CD4-positive, alpha-beta T cell (primary cell): ENCODE measurements at regions not wholly inside any gene's neighbourhood (a gene's known extent, or its start where the extent isn't known, plus 50 kb on each side); places are given as distances from the start of the nearest gene placed in this dataset.

Experiments used
- ATAC-seq: fragments of 200-7000 bp; cut with Tn5 transposase; one replicate; pipeline ENCODE4 v1.10.0; 2022; ENCODE audit warnings: mild to moderate bottlenecking; ENCODE audit not compliant: poor library complexity
- CTCF ChIA-PET: fragments of 350-600 bp; sonication (Branson Sonifier 250); formaldehyde crosslinking; loops from one replicate; lab custom pipeline; 2021; ENCODE audit warnings: antibody characterized with exemption, inconsistent platforms; lab: Charles Lee
- POLR2A ChIA-PET: fragments of 350-600 bp; sonication (Branson Sonifier 250); formaldehyde crosslinking; loops from one replicate; lab custom pipeline; 2021; ENCODE audit warnings: antibody characterized with exemption, inconsistent platforms; lab: Charles Lee
- DNase-seq, 14 experiments: peaks; one replicate each; pipeline ENCODE4 v3.0.0-alpha.2; 2013 to 2020; ENCODE audit warnings: mixed read lengths in 2 of 14
- H3K27ac ChIP-seq, 2 donors: one replicate each; pipeline versions ENCODE4 v1.5.1 to v1.7.0; 2013; ENCODE audit warnings: low read length in 2 of 2, low read depth in 1 of 2, mild to moderate bottlenecking in 1 of 2
- H3K27me3 ChIP-seq, 2 experiments: 1 replicate in 1 of 2; 2 replicates in 1 of 2; pipeline versions ENCODE4 v1.6.1 to v1.7.0; 2013; ENCODE audit warnings: low read length in 2 of 2, control low read depth in 1 of 2, mild to moderate bottlenecking in 1 of 2, moderate library complexity in 1 of 2; ENCODE audit not compliant: insufficient read depth in 2 of 2, control insufficient read depth in 1 of 2
- H3K36me3 ChIP-seq: one replicate; pipeline ENCODE4 v1.6.1; 2013; ENCODE audit warnings: low read length, control low read depth; ENCODE audit not compliant: insufficient read depth
- H3K4me1 ChIP-seq: one replicate; pipeline ENCODE4 v1.6.1; 2013; ENCODE audit warnings: low read length, control low read depth; ENCODE audit not compliant: insufficient read depth
- H3K4me3 ChIP-seq: one replicate; pipeline ENCODE4 v1.5.1; 2013; ENCODE audit warnings: mild to moderate bottlenecking, low read length, moderate library complexity
- H3K9me3 ChIP-seq, 2 experiments: 1 replicate in 1 of 2; 2 replicates in 1 of 2; pipeline versions ENCODE4 v1.6.1 to v1.7.0; 2013; ENCODE audit warnings: low read length in 2 of 2, mild to moderate bottlenecking in 2 of 2, control low read depth in 1 of 2, moderate library complexity in 1 of 2; ENCODE audit not compliant: control insufficient read depth in 1 of 2, insufficient read depth in 1 of 2
- H3K27ac Mint-ChIP-seq: one replicate; pipeline ENCODE4 v1.8.0; 2020; ENCODE audit warnings: mixed read lengths
- H3K27me3 Mint-ChIP-seq: one replicate; pipeline ENCODE4 v1.8.0; 2021; ENCODE audit warnings: mixed read lengths
- H3K36me3 Mint-ChIP-seq: one replicate; pipeline ENCODE4 v1.8.0; 2021; ENCODE audit warnings: low read depth, mixed read lengths
- H3K4me1 Mint-ChIP-seq: one replicate; pipeline ENCODE4 v1.8.0; 2021; ENCODE audit warnings: low read depth, mixed read lengths
- H3K4me3 Mint-ChIP-seq: one replicate; pipeline ENCODE4 v1.8.0; 2020; ENCODE audit warnings: mild to moderate bottlenecking, mixed read lengths
- H3K9me3 Mint-ChIP-seq: one replicate; pipeline ENCODE4 v1.8.0; 2020; ENCODE audit warnings: mixed read lengths
- intact Hi-C, 2 experiments: fragments of 100-400 bp; cut with DNase I in 1 of 2; cut with micrococcal nuclease in 1 of 2; formaldehyde crosslinking; loops; one replicate each; pipeline versions ENCODE4 v1.15.1 to v1.9.0; 2023 to 2025; cut with DNase I, micrococcal nuclease
- TF ChIP-seq, protein P1 (sequence below): fragments of 200-600 bp; IDR thresholded peaks from one replicate; pipeline ENCODE4 v1.8.0; 2022; ENCODE audit warnings: antibody characterized with exemption, mild to moderate bottlenecking

DNA sequence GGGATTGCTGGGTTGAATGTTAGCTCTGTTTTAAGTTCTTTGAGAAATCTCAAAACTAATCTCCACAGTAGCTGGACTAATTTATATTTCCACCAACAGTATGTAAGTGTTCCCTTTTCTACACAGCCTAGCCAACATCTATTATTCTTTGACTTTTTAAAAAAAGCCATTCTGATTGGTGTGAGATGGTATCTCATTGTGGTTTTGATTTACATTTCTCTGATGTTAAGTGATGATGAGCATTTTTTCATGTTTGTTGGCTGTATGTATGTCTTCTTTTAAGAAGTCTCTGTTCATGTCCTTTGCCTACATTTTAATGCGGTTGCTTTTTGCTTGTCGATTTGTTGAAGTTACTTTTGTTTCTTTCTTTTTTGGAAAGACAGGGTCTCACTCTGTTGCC, 301.1 kb upstream of the OR4E1 start:
- peak overlapping the region; percentile 63 for H3K27ac Mint-ChIP-seq
- peak overlapping the region; percentile 63 for H3K4me3 Mint-ChIP-seq
- CTCF ChIA-PET: interaction anchor here (1.6 kb wide), 1 partner anchor 11 kb away, joined by 3 read pairs; no protein-coding TSS in a partner anchor
- H3K27me3 ChIP-seq: no peaks in the 10 kb centered on the region
- DNase-seq: peak in 3 of 14 experiments; percentile 48 to 57 (median 48)
- H3K36me3 Mint-ChIP-seq: no peaks in the 10 kb centered on the region
- no peaks in the 10 kb centered on the region for H3K9me3 Mint-ChIP-seq
- no peak overlapping the region for H3K27ac ChIP-seq
- TF ChIP-seq, protein P1, sequence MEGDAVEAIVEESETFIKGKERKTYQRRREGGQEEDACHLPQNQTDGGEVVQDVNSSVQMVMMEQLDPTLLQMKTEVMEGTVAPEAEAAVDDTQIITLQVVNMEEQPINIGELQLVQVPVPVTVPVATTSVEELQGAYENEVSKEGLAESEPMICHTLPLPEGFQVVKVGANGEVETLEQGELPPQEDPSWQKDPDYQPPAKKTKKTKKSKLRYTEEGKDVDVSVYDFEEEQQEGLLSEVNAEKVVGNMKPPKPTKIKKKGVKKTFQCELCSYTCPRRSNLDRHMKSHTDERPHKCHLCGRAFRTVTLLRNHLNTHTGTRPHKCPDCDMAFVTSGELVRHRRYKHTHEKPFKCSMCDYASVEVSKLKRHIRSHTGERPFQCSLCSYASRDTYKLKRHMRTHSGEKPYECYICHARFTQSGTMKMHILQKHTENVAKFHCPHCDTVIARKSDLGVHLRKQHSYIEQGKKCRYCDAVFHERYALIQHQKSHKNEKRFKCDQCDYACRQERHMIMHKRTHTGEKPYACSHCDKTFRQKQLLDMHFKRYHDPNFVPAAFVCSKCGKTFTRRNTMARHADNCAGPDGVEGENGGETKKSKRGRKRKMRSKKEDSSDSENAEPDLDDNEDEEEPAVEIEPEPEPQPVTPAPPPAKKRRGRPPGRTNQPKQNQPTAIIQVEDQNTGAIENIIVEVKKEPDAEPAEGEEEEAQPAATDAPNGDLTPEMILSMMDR: no peak
- H3K36me3 ChIP-seq: no peaks in the 10 kb centered on the region
- H3K4me1 Mint-ChIP-seq: peaks cover 49% of the 10 kb centered on the region
- H3K9me3 ChIP-seq: no peaks in the 10 kb centered on the region
- POLR2A ChIA-PET: interaction anchor here (2.3 kb wide), 1 partner anchor 10 kb away, joined by 7 read pairs; no protein-coding TSS in a partner anchor
- ATAC-seq: peak; percentile 35
- H3K27me3 Mint-ChIP-seq: no peaks in the 10 kb centered on the region
- peaks cover 4% of the 10 kb centered on the region for H3K4me1 ChIP-seq
- no peak overlapping the region for H3K4me3 ChIP-seq
- intact Hi-C loops: loop anchor here in 1 of 2 experiments (5.0 kb wide), 1 partner anchor 57 kb away; no protein-coding TSS in a partner anchor

DNA sequence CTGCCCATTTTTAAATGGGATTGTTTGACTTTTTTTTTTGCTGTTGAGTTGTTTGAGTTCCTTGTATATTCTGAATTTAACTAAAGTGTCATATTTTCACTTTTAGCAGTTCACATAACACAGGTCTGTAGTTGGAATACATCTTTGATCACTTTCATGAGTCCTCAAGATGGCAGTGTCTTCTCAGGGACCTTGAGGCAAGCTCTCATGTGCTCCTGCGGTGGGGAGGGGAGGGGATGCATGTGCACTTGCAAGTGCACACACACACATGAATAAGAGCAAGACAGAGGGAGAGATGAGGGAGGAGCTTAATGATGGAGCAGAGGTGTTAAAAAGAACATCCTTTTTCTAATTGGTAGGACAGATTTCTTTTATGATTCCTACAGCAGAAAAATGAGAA, 291.4 kb upstream of the OR4E1 start:
- H3K36me3 Mint-ChIP-seq: no peaks in the 10 kb centered on the region
- no peaks in the 10 kb centered on the region for H3K4me1 ChIP-seq
- H3K9me3 ChIP-seq: no peaks in the 10 kb centered on the region
- peak overlapping the region; percentile 74 for H3K4me3 Mint-ChIP-seq
- no peak overlapping the region for H3K27ac ChIP-seq
- CTCF ChIA-PET: interaction anchor here (1.0 to 1.8 kb wide), 3 partner anchors 13 to 605 kb away, joined by 3 to 9 read pairs (median 5); no protein-coding TSS in a partner anchor
- H3K27ac Mint-ChIP-seq: peak overlapping the region; percentile 78
- TF ChIP-seq, protein P1: no peak
- DNase-seq (peak; percentile 14 to 85 (median 43)), ATAC-seq (peak; percentile 96)
- no peaks in the 10 kb centered on the region for H3K9me3 Mint-ChIP-seq
- no peaks in the 10 kb centered on the region for H3K27me3 ChIP-seq
- no peaks in the 10 kb centered on the region for H3K36me3 ChIP-seq
- H3K4me3 ChIP-seq: peak overlapping the region; percentile 25
- intact Hi-C loops: no loop called here
- POLR2A ChIA-PET: interaction anchor here (0.6 to 2.1 kb wide), 11 partner anchors 10 to 605 kb away, joined by 3 to 11 read pairs (median 4); no protein-coding TSS in a partner anchor
- H3K27me3 Mint-ChIP-seq: no peaks in the 10 kb centered on the region
- H3K4me1 Mint-ChIP-seq: peaks cover 29% of the 10 kb centered on the region

DNA sequence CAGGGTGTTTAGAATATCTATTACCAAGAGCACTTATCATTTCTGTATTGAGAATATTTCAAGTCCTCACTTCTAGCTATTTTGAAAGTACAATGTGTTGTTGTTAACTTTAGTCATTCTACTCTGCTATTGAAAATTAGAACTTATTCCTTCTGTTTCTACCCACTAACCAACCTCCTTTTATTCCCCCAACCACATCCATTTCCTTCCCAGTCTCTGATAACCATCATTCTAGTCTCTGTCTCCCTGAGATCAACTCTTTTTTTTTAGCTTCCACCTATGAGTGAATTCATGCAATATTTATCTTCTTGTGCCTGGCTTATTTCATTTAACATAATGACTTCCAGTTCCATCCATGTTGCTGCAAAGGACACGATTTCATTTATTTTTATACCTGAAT, 290.6 kb upstream of the OR4E1 start:
- TF ChIP-seq, protein P1: no peak
- Histone ChIP-seq H3K4me3 (no peak overlapping the region), H3K9me3 (no peaks in the 10 kb centered on the region), H3K36me3 (no peaks in the 10 kb centered on the region), H3K4me1 (no peaks in the 10 kb centered on the region), H3K27ac (no peak overlapping the region), H3K27me3 (no peaks in the 10 kb centered on the region)
- ATAC-seq (peak; percentile 12), DNase-seq (peak in 1 of 14 experiments; percentile 13)
- no peaks in the 10 kb centered on the region for H3K36me3 Mint-ChIP-seq
- CTCF ChIA-PET: interaction anchor here (0.8 to 1.8 kb wide), 3 partner anchors 10 to 606 kb away, joined by 3 to 9 read pairs (median 5); no protein-coding TSS in a partner anchor
- H3K4me1 Mint-ChIP-seq: peaks cover 25% of the 10 kb centered on the region
- POLR2A ChIA-PET: interaction anchor here (1.3 to 2.1 kb wide), 3 partner anchors 11 to 573 kb away, joined by 4 to 11 read pairs (median 7); no protein-coding TSS in a partner anchor
- H3K4me3 Mint-ChIP-seq: no peak overlapping the region
- H3K27ac Mint-ChIP-seq: peak overlapping the region; percentile 22
- intact Hi-C loops: no loop called here
- H3K9me3 Mint-ChIP-seq: no peaks in the 10 kb centered on the region
- H3K27me3 Mint-ChIP-seq: no peaks in the 10 kb centered on the region
